Endodermal cell (in vitro differentiated cells): ENCODE measurements at regions not wholly inside any gene's neighbourhood (a gene's known extent, or its start where the extent isn't known, plus 50 kb on each side); places are given as distances from the start of the nearest gene placed in this dataset.

Source experiments
- DNase-seq: peaks from one replicate; pipeline ENCODE4 v3.0.0-alpha.2; 2017
- H3K27ac ChIP-seq: 2 replicates; pipeline ENCODE4 v1.5.1; 2013; ENCODE audit warnings: mild to moderate bottlenecking, low read depth, low read length, moderate library complexity
- H3K27me3 ChIP-seq: 2 replicates; pipeline ENCODE4 v1.6.1; 2013; ENCODE audit warnings: mild to moderate bottlenecking, low read length, moderate library complexity; ENCODE audit not compliant: insufficient read depth, control insufficient read depth, poor library complexity, severe bottlenecking
- H3K36me3 ChIP-seq: 2 replicates; pipeline ENCODE4 v1.7.0; 2013; ENCODE audit warnings: mild to moderate bottlenecking, low read length, moderate library complexity; ENCODE audit not compliant: control insufficient read depth, insufficient read depth
- H3K4me1 ChIP-seq: one replicate; pipeline ENCODE4 v1.7.0; 2013; ENCODE audit warnings: low read length; ENCODE audit not compliant: control insufficient read depth, insufficient read depth
- H3K4me3 ChIP-seq: 2 replicates; pipeline ENCODE4 v1.5.1; 2013; ENCODE audit warnings: mild to moderate bottlenecking, low read length, moderate library complexity
- H3K9ac ChIP-seq: 2 replicates; pipeline ENCODE4 v1.6.1; 2013; ENCODE audit warnings: mild to moderate bottlenecking, low read length, moderate library complexity; ENCODE audit not compliant: poor library complexity, severe bottlenecking; ENCODE audit errors: extremely low read depth
- H3K9me3 ChIP-seq: 2 replicates; pipeline ENCODE4 v1.6.1; 2013; ENCODE audit warnings: mild to moderate bottlenecking, low read length, moderate library complexity; ENCODE audit not compliant: control insufficient read depth
- H3K27ac Mint-ChIP-seq: 2 replicates; pipeline ENCODE4 v1.8.0; 2020; ENCODE audit warnings: mixed read lengths
- H3K27me3 Mint-ChIP-seq: 2 replicates; pipeline ENCODE4 v1.8.0; 2021; ENCODE audit warnings: mild to moderate bottlenecking, mixed read lengths; ENCODE audit not compliant: insufficient read depth
- H3K36me3 Mint-ChIP-seq: 2 replicates; pipeline ENCODE4 v1.8.0; 2020; ENCODE audit warnings: low read depth, mixed read lengths
- H3K4me1 Mint-ChIP-seq: 2 replicates; pipeline ENCODE4 v1.8.0; 2020; ENCODE audit warnings: mixed read lengths
- H3K4me3 Mint-ChIP-seq: 2 replicates; pipeline ENCODE4 v1.8.0; 2020; ENCODE audit warnings: mild to moderate bottlenecking, moderate library complexity, mixed read lengths
- H3K9me3 Mint-ChIP-seq: 2 replicates; pipeline ENCODE4 v1.8.0; 2020; ENCODE audit warnings: mild to moderate bottlenecking, mixed read lengths
- CTCF ChIP-seq: fragments of 200-600 bp; sonication (generic); conservative IDR thresholded peaks from 2 replicates; pipeline ENCODE4 v1.5.0; 2021; ENCODE audit warnings: antibody characterized with exemption, mild to moderate bottlenecking
- WGBS, 2 experiments: methylation state at CpG; one replicate each; pipeline versions ENCODE4 v1.1.5 to v1.1.7; 2013; ENCODE audit warnings: missing lambda C conversion rate in 2 of 2, mixed read lengths in 1 of 2; ENCODE audit not compliant: insufficient coverage in 1 of 2, insufficient read length in 1 of 2; 5-methylcytosine and 5-hydroxymethylcytosine counted together

DNA sequence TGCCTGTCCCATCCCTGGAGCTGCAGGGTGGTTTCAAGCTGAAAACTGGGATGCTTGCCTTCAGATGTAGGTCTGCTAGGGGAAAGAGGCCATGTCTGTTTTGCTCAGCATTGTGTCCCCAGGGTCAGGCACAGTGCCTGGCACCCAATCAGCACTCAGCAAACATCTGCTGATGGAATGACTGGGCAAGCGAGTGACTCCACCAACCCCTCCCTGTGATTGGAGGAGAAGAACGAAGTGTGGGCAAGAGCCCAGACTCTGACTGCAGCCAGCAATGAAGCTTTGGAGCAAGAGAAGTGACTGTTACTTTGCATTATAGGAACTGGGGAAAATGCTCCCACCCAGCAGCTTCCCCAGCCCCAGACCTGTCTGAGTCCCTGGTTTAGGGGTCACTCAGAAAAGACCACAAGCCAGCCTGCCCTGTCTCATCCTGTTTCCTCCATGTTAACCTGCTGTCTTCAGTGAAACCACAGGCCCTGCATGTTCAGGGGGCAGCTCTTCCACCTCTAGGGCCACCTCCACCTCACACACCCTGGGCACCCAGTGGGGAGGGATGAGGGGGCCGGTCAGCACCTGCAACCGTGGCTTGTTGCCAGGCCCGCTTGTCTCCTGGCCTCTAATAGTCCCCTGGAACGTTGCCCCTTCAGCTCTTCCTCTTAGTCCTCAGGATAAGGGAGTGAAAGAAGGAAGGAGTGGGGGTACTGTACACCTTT is 147.4 kb downstream of the TRIM29 start:
- H3K9me3 Mint-ChIP-seq, result no peaks in the 10 kb centered on the region

GRCh38 chr11:119989159-119989821 is 148.6 kb downstream of the TRIM29 start:
- H3K4me1 ChIP-seq, result no peaks in the 10 kb centered on the region
- Mint-ChIP-seq H3K9me3 (no peaks in the 10 kb centered on the region), H3K27ac (no peak overlapping the region)

More for the DNA sequence above, 147.4 kb downstream of the TRIM29 start:
- TF ChIP-seq CTCF, result no peak
- Mint-ChIP-seq H3K27ac (no peak overlapping the region), H3K4me3 (no peak overlapping the region), H3K36me3 (no peaks in the 10 kb centered on the region), H3K4me1 (peaks cover 14% of the 10 kb centered on the region), H3K27me3 (peaks cover 36% of the 10 kb centered on the region)
- Histone ChIP-seq H3K9me3 (no peaks in the 10 kb centered on the region), H3K27me3 (peaks cover 30% of the 10 kb centered on the region), H3K9ac (no peak overlapping the region), H3K4me1 (no peaks in the 10 kb centered on the region), H3K36me3 (no peaks in the 10 kb centered on the region), H3K4me3 (no peak overlapping the region), H3K27ac (no peak overlapping the region)
- no peak for DNase-seq
- WGBS, 2 experiments, result 89 to 95% methylated on average over 2 to 6 of the region's 6 CpGs

DNA sequence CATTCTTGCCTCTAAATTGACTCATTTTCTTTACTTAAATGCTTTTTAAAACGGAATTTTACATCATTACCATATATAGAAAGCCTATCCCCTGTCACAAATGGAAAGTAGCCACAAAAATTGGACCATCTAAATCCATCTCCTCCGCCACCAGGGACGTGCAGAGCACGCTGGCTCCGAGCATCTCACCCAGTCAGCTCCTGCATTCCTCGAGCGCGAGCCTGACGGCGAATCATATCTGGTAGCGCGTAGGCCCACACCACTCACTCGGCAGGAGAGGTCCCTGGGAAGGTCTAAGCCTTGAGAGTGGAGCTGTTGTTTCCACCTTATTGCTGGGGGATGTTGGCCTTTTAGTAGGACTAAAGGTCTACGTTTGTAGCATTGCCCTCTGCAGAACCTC is 152.4 kb downstream of the TRIM29 start:
- no peaks in the 10 kb centered on the region for H3K36me3 ChIP-seq
- H3K4me3 ChIP-seq, result no peak overlapping the region
- WGBS, 2 experiments, result 93 to 94% methylated on average over 12 to 14 of the region's 14 CpGs
- peaks cover 15% of the 10 kb centered on the region for H3K27me3 ChIP-seq
- Mint-ChIP-seq H3K27me3 (peaks cover 50% of the 10 kb centered on the region), H3K36me3 (no peaks in the 10 kb centered on the region), H3K27ac (no peak overlapping the region), H3K4me3 (no peak overlapping the region), H3K4me1 (no peaks in the 10 kb centered on the region), H3K9me3 (no peaks in the 10 kb centered on the region)
- H3K4me1 ChIP-seq, result no peaks in the 10 kb centered on the region
- TF ChIP-seq CTCF, result no peak
- no peak for DNase-seq
- H3K9me3 ChIP-seq, result no peaks in the 10 kb centered on the region
- H3K27ac ChIP-seq, result no peak overlapping the region
- H3K9ac ChIP-seq, result no peak overlapping the region

More at GRCh38 chr11:119989159-119989821, 148.6 kb downstream of the TRIM29 start:
- Mint-ChIP-seq H3K36me3 (no peaks in the 10 kb centered on the region), H3K4me3 (no peak overlapping the region), H3K4me1 (peaks cover 14% of the 10 kb centered on the region), H3K27me3 (peaks cover 37% of the 10 kb centered on the region)
- WGBS, 2 experiments, result 90 to 94% methylated on average over 13 to 16 of the region's 16 CpGs
- no peak for DNase-seq
- peaks cover 18% of the 10 kb centered on the region for H3K27me3 ChIP-seq
- no peak for TF ChIP-seq CTCF
- no peak overlapping the region for H3K9ac ChIP-seq
- H3K9me3 ChIP-seq, result no peaks in the 10 kb centered on the region
- no peak overlapping the region for H3K27ac ChIP-seq
- no peaks in the 10 kb centered on the region for H3K36me3 ChIP-seq
- H3K4me3 ChIP-seq, result no peak overlapping the region
